SK-N-MC (cell line): ENCODE measurements at regions not wholly inside any gene's neighbourhood (a gene's known extent, or its start where the extent isn't known, plus 50 kb on each side); places are given as distances from the start of the nearest gene placed in this dataset.

Experiments
- DNase-seq: peaks from one replicate; pipeline ENCODE4 v3.0.0-alpha.2; 2011; ENCODE audit warnings: low read depth, low spot score
- H3K27ac ChIP-seq: fragments of 200-600 bp; sonication (generic); 2 replicates; pipeline ENCODE4 v1.5.1; 2016; ENCODE audit warnings: mixed run types
- H3K36me3 ChIP-seq: fragments of 200-600 bp; sonication (generic); 2 replicates; pipeline ENCODE4 v1.6.1; 2017; ENCODE audit warnings: antibody characterized with exemption, low read length, mixed read lengths; ENCODE audit not compliant: insufficient read depth
- H3K4me3 ChIP-seq: fragments of 200-600 bp; sonication (generic); 2 replicates; pipeline ENCODE4 v1.5.1; 2016
- H3K9ac ChIP-seq: fragments of 200-600 bp; sonication (generic); 2 replicates; pipeline ENCODE4 v1.8.0; 2017; ENCODE audit warnings: mixed run types, mixed read lengths; ENCODE audit not compliant: insufficient read length
- H3K9me3 ChIP-seq: fragments of 200-600 bp; sonication (generic); 2 replicates; pipeline ENCODE4 v1.6.1; 2017; ENCODE audit warnings: low read depth, mild to moderate bottlenecking, antibody characterized with exemption, low read length, moderate library complexity, mixed read lengths
- EZH2 ChIP-seq: fragments of 200-600 bp; sonication (generic); IDR thresholded peaks from one replicate; pipeline ENCODE4 v1.6.1; 2017; ENCODE audit warnings: antibody characterized with exemption
- FOXP2 ChIP-seq: optimal IDR thresholded peaks from 2 replicates; pipeline ENCODE3; 2011; ENCODE audit warnings: mild to moderate bottlenecking, moderate library complexity; ENCODE audit not compliant: insufficient read depth; ENCODE audit errors: extremely low read length, control extremely low read depth
- POLR2AphosphoS5 ChIP-seq: IDR thresholded peaks from 2 replicates; pipeline ENCODE4 v1.6.1; 2012; ENCODE audit warnings: mild to moderate bottlenecking, low read depth, low read length, borderline replicate concordance

GRCh38 chr21:21713651-21714180, 715.5 kb downstream of the NCAM2 start:
- Histone ChIP-seq H3K9ac (peak overlapping the region; percentile 2), H3K27ac (peak overlapping the region; percentile 61)
- TF ChIP-seq FOXP2: no peak
- TF ChIP-seq POLR2AphosphoS5: no peak
- TF ChIP-seq EZH2: no peak

DNA sequence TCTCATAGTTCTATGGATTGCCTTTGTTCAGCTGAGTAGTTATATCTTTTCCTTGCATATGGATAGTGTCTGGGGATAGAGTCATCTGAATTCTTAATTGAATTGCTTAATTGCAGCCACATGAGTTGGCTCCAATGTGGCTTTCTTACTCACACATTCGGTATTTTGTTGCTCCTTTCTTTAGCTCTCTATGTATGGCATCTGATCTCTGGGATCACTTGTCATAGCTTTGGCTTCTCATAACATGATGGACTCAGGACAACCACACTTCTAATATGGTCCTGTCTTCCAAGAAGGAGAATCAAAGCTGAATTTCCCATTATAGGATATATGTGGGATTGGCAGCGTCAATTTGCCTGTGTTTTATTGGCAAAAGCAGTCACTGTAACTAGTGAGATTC, 716.2 kb downstream of the NCAM2 start:
- H3K9ac ChIP-seq: no peak overlapping the region
- TF ChIP-seq FOXP2 (no peak), POLR2AphosphoS5 (no peak), EZH2 (no peak)
- no peaks in the 10 kb centered on the region for H3K36me3 ChIP-seq
- H3K9me3 ChIP-seq: no peaks in the 10 kb centered on the region
- no peak overlapping the region for H3K27ac ChIP-seq
- no peak for DNase-seq
- H3K4me3 ChIP-seq: no peak overlapping the region

More at GRCh38 chr21:21713651-21714180, 715.5 kb downstream of the NCAM2 start:
- Histone ChIP-seq H3K36me3 (no peaks in the 10 kb centered on the region), H3K4me3 (peak overlapping the region; percentile 4; the same call in 1 of the 2 replicates), H3K9me3 (no peaks in the 10 kb centered on the region)
- DNase-seq: no peak

DNA sequence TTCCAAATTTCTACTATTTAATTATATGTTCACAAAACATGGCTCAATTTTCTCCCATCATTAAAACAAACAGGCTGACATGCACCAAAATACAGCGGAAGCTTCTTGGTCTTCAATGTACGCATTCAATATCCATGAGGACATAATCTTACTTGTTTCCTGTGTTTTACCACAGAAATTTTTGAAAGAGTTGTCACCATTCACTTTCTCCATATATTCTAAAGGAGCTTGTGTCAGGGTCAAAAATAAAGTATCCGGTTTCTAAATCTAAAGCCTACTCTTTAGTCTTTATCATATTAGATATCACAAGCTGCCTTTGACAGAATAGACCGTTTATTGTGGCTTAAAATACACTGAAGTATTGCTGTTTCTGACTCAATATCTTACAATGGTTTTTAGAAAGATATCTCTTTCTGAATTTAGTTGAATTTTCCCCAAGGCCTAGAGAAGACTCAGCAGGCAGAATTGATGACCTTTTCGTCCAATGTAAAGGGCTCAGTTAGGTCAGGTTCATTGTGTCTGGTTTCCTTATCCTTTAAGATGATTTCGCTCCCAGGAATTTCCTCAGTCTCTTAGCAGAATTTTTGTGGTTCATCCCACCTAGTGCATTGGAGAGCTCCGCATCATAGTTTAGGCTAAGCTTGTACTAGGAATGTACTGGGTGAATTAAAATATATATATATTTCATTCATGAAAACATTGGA, 717.2 kb downstream of the NCAM2 start:
- no peak overlapping the region for H3K9ac ChIP-seq
- no peaks in the 10 kb centered on the region for H3K9me3 ChIP-seq
- H3K4me3 ChIP-seq: no peak overlapping the region
- TF ChIP-seq EZH2: no peak
- no peak for TF ChIP-seq FOXP2
- TF ChIP-seq POLR2AphosphoS5: no peak
- DNase-seq: no peak
- no peaks in the 10 kb centered on the region for H3K36me3 ChIP-seq
- H3K27ac ChIP-seq: no peak overlapping the region

DNA sequence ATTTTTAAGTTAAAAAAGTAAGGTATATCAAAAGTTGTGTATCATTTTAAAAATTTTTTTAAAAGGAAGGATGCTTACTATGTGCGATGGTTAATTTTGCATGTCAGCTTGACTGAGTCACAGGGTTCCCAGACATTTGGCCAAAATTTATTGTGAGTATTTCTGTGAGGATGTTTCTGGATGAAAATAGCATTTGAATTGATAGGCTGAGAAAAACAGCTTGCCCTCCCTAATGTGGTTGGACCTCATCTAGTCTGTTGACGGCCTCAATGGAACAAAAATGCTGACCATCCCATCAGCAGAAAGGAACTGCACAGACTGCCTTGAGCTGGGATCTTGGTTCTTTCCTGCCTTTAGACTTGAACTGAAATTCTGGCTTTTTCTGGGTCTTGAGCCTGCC, 724.5 kb downstream of the NCAM2 start:
- no peak overlapping the region for H3K9ac ChIP-seq
- no peaks in the 10 kb centered on the region; the same call in 1 of the 2 replicates for H3K9me3 ChIP-seq
- H3K36me3 ChIP-seq: no peaks in the 10 kb centered on the region
- H3K27ac ChIP-seq: no peak overlapping the region
- no peak overlapping the region for H3K4me3 ChIP-seq
- no peak for DNase-seq
- TF ChIP-seq EZH2 (no peak), FOXP2 (no peak), POLR2AphosphoS5 (no peak)

- TF ChIP-seq POLR2AphosphoS5 (no peak), FOXP2 (no peak), EZH2 (no peak)
- Histone ChIP-seq H3K27ac (no peak overlapping the region), H3K4me3 (no peak overlapping the region), H3K36me3 (no peaks in the 10 kb centered on the region), H3K9me3 (no peaks in the 10 kb centered on the region), H3K9ac (no peak overlapping the region)
- no peak for DNase-seq
Observed at GRCh38 chr21:21730512-21730911, 732.3 kb downstream of the NCAM2 start.

DNA sequence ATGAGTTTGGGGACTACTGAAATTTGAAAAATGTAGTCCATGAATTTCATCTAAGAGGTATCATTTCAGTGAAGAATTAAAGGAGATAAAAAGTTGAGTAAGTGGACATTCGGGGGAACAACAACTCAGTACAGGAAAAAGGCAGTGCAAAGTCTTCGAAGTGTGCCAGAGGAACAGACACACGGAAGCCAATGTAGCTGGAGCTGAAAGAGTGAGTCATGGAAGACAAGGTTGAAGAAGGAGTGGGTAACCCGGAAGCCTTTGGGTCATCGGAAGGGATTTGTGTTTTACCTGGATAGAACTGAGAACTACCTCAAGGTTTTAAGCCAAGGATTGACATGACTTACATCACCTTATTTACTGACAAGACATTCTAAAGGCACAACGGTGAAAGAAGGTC, 733.4 kb downstream of the NCAM2 start:
- H3K9ac ChIP-seq: no peak overlapping the region
- no peaks in the 10 kb centered on the region for H3K36me3 ChIP-seq
- H3K27ac ChIP-seq: no peak overlapping the region
- H3K4me3 ChIP-seq: no peak overlapping the region
- no peak for TF ChIP-seq EZH2
- no peak for TF ChIP-seq FOXP2
- no peak for TF ChIP-seq POLR2AphosphoS5
- H3K9me3 ChIP-seq: no peaks in the 10 kb centered on the region
- DNase-seq: no peak

DNA sequence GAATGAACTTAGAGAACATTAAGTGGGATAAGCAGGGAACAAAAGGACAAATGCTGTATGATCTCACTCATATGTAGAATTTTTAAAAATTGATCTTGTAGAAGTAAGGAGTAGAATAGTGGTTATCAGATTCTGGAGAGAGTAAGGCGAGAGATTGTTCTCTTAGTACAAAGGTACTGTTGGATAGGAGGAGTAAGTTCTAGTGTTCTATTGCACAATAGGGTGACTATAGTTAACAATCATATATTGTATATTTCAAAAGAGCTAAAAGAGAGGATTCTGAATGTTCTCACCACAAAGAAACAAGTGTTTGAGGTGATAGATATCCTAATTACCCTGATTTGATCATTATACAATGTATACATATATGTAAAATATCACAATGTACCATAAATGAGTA, 735.9 kb downstream of the NCAM2 start:
- H3K9me3 ChIP-seq: no peaks in the 10 kb centered on the region
- no peak overlapping the region for H3K4me3 ChIP-seq
- TF ChIP-seq POLR2AphosphoS5: no peak
- no peak for TF ChIP-seq FOXP2
- no peak for TF ChIP-seq EZH2
- no peak for DNase-seq
- H3K27ac ChIP-seq: no peak overlapping the region
- H3K9ac ChIP-seq: no peak overlapping the region
- no peaks in the 10 kb centered on the region for H3K36me3 ChIP-seq

- TF ChIP-seq EZH2 (no peak), FOXP2 (no peak), POLR2AphosphoS5 (no peak)
- Histone ChIP-seq H3K4me3 (no peak overlapping the region), H3K27ac (no peak overlapping the region), H3K9ac (no peak overlapping the region), H3K36me3 (no peaks in the 10 kb centered on the region), H3K9me3 (no peaks in the 10 kb centered on the region)
- no peak for DNase-seq
Observed at GRCh38 chr21:21737186-21737585, 739.0 kb downstream of the NCAM2 start.
